A549 (cell line): ENCODE measurements at regions not wholly inside any gene's neighbourhood (a gene's known extent, or its start where the extent isn't known, plus 50 kb on each side); places are given as distances from the start of the nearest gene placed in this dataset.

ENCODE experiments used
- ATAC-seq, 2 experiments: fragments of 200-7000 bp in 1 of 2; fragments of >200 bp in 1 of 2; cut with Nextera tagmentation in 1 of 2; cut with Tn5 transposase in 1 of 2; 3 replicates each; pipeline versions ENCODE4 v1.8.0 to v1.9.1; 2018 to 2020; ENCODE audit warnings: mild to moderate bottlenecking in 1 of 2, moderate library complexity in 1 of 2
- CTCF ChIA-PET: fragments of 300-600 bp; sonication (Branson Sonifier 250); formaldehyde crosslinking; extraction: SDS; loops from one replicate; lab custom pipeline; 2021; ENCODE audit warnings: antibody characterized with exemption, inconsistent platforms; lab: Yijun Ruan, JAX
- POLR2A ChIA-PET: fragments of 350-600 bp; formaldehyde crosslinking; extraction: SDS; loops from one replicate; lab custom pipeline; 2021; ENCODE audit warnings: antibody characterized with exemption, inconsistent platforms; lab: Yijun Ruan, JAX
- DNase-seq, 2 experiments: peaks; one replicate each; pipeline versions ENCODE4 v3.0.0 to v3.0.0-alpha.2; 2011 to 2016; ENCODE audit warnings: low read depth in 1 of 2, low spot score in 1 of 2
- FAIRE-seq: peaks from 2 replicates; lab custom pipeline; 2011; peaks lifted over from hg19 to GRCh38; lab: Jason Lieb, UNC
- H3K27ac ChIP-seq, 2 experiments: fragments of >200 bp; sonication (Bioruptor Twin); formaldehyde crosslinking; 3 replicates each; pipeline ENCODE4 v1.5.1; 2016 to 2017
- H3K4me1 ChIP-seq: fragments of >200 bp; sonication (Bioruptor Twin); formaldehyde crosslinking; 3 replicates; pipeline ENCODE4 v1.6.1; 2016
- H3K4me2 ChIP-seq: fragments of >200 bp; sonication (Bioruptor Twin); formaldehyde crosslinking; 3 replicates; pipeline ENCODE4 v1.6.1; 2016
- H3K4me3 ChIP-seq: fragments of >200 bp; sonication (Bioruptor Twin); formaldehyde crosslinking; 3 replicates; pipeline ENCODE4 v1.5.1; 2016
- H3K9me3 ChIP-seq: fragments of >200 bp; sonication (Bioruptor Twin); formaldehyde crosslinking; 3 replicates; pipeline ENCODE4 v1.6.1; 2016
- CBX8 ChIP-seq: fragments of 200-600 bp; sonication (generic); IDR thresholded peaks from 2 replicates; pipeline ENCODE4 v1.6.1; 2016
- CEBPB ChIP-seq, 2 experiments: fragments of >200 bp in 1 of 2; sonication (Bioruptor Twin) in 1 of 2; formaldehyde crosslinking in 1 of 2; IDR thresholded peaks; 2 replicates each; pipeline ENCODE4 v1.6.1; 2012 to 2016
- EP300 ChIP-seq, 2 experiments: fragments of >200 bp; sonication (Bioruptor Twin); formaldehyde crosslinking; IDR thresholded peaks; 2 replicates in 1 of 2; 3 replicates in 1 of 2; pipeline ENCODE4 v1.6.1; 2016 to 2017
- FOSB ChIP-seq: fragments of 250-450 bp; sonication (Bioruptor Pico); IDR thresholded peaks from 2 replicates; pipeline ENCODE4 v1.5.0; 2020; ENCODE audit warnings: mild to moderate bottlenecking, moderate library complexity
- FOSL2 ChIP-seq, 2 experiments: fragments of 450-650 bp in 1 of 2; fragments of >200 bp in 1 of 2; sonication (Bioruptor Twin) in 1 of 2; formaldehyde crosslinking; IDR thresholded peaks; 2 replicates each; pipeline versions ENCODE4 v1.5.0 to v1.6.1; 2016 to 2020; ENCODE audit warnings: mild to moderate bottlenecking in 1 of 2, moderate library complexity in 1 of 2
- GATA3 ChIP-seq: IDR thresholded peaks from 2 replicates; pipeline ENCODE4 v1.6.1; 2012; ENCODE audit warnings: borderline replicate concordance
- KDM5A ChIP-seq: fragments of 200-600 bp; sonication (generic); IDR thresholded peaks from 2 replicates; pipeline ENCODE4 v1.6.1; 2016; ENCODE audit warnings: antibody characterized with exemption, mild to moderate bottlenecking
- MYC ChIP-seq: IDR thresholded peaks from 2 replicates; pipeline ENCODE4 v1.6.1; 2012; ENCODE audit warnings: mild to moderate bottlenecking, inconsistent platforms, low read length, improper control_type of control experiment, borderline replicate concordance
- NFE2L2 ChIP-seq: fragments of 150-350 bp; conservative IDR thresholded peaks from 2 replicates; pipeline ENCODE4 v1.6.1; 2014; ENCODE audit warnings: low read length
- NPAS2 ChIP-seq: fragments of 250-450 bp; sonication (Bioruptor Pico); IDR thresholded peaks from 2 replicates; pipeline ENCODE4 v1.8.0; 2022; ENCODE audit warnings: mild to moderate bottlenecking, moderate library complexity, borderline replicate concordance
- NR3C1 ChIP-seq: fragments of >200 bp; sonication (Bioruptor Twin); formaldehyde crosslinking; IDR thresholded peaks from 3 replicates; pipeline ENCODE4 v1.6.1; 2017
- POLR2A ChIP-seq: IDR thresholded peaks from 2 replicates; pipeline ENCODE4 v1.6.1; 2012; ENCODE audit warnings: mild to moderate bottlenecking, low read length
- RAD21 ChIP-seq, 2 experiments: fragments of >200 bp in 1 of 2; sonication (Bioruptor Twin) in 1 of 2; formaldehyde crosslinking in 1 of 2; IDR thresholded peaks in 1 of 2; conservative IDR thresholded peaks in 1 of 2; 2 replicates in 1 of 2; 3 replicates in 1 of 2; pipeline ENCODE4 v1.6.1; 2012 to 2018; ENCODE audit warnings: inconsistent platforms in 1 of 2
- RCOR1 ChIP-seq: fragments of 150-350 bp; IDR thresholded peaks from 2 replicates; pipeline ENCODE4 v1.6.1; 2014; ENCODE audit warnings: antibody characterized with exemption, low read length, low read depth
- RNF2 ChIP-seq: fragments of 200-600 bp; sonication (generic); IDR thresholded peaks from 2 replicates; pipeline ENCODE4 v1.6.1; 2016; ENCODE audit warnings: low read depth, mild to moderate bottlenecking, antibody characterized with exemption, moderate library complexity, borderline replicate concordance
- TFCP2L1 ChIP-seq: fragments of 250-450 bp; sonication (Bioruptor Pico); IDR thresholded peaks from 2 replicates; pipeline ENCODE4 v1.5.0; 2021; ENCODE audit warnings: mild to moderate bottlenecking
- TP53 ChIP-seq: fragments of 250-450 bp; sonication (Bioruptor Pico); IDR thresholded peaks from 2 replicates; pipeline ENCODE4 v1.5.0; 2021; ENCODE audit warnings: mild to moderate bottlenecking, moderate library complexity
- ZNF302 ChIP-seq: fragments of 250-450 bp; sonication (Bioruptor Pico); IDR thresholded peaks from 2 replicates; pipeline ENCODE4 v1.9.0; 2021; ENCODE audit warnings: inconsistent platforms, mild to moderate bottlenecking, moderate library complexity
- WGBS: methylation state at CpG from one replicate; pipeline ENCODE4 v1.1.6; 2017; ENCODE audit errors: missing lambda C conversion rate; 5-methylcytosine and 5-hydroxymethylcytosine counted together
- TF ChIP-seq, protein P1 (sequence below): IDR thresholded peaks from 2 replicates; pipeline ENCODE4 v1.6.1; 2012; ENCODE audit warnings: low read depth, borderline replicate concordance
- TF ChIP-seq, protein P2 (sequence below): fragments of 250-450 bp; sonication (Bioruptor Pico); IDR thresholded peaks from 2 replicates; pipeline ENCODE4 v1.5.0; 2020; ENCODE audit warnings: low read depth, mild to moderate bottlenecking, moderate library complexity
- TF ChIP-seq, protein P3 (sequence below): IDR thresholded peaks from 2 replicates; pipeline ENCODE4 v1.6.1; 2012
- TF ChIP-seq, protein P4 (sequence below): fragments of 450-650 bp; IDR thresholded peaks from 2 replicates; pipeline ENCODE4 v1.6.1; 2014; ENCODE audit warnings: antibody characterized with exemption

- FAIRE-seq (no peak), DNase-seq (no peak), ATAC-seq (no peak)
- no peak overlapping the region for H3K4me3 ChIP-seq
- no peak for TF ChIP-seq FOSL2 (IDR thresholded peaks at IDR 0.05)
- TF ChIP-seq FOSL2 (CRISPR knock-in tag; IDR thresholded peaks at IDR 0.05): no peak
- no peak for TF ChIP-seq TFCP2L1 (CRISPR knock-in tag)
- no peak for TF ChIP-seq NFE2L2
- TF ChIP-seq TP53 (CRISPR knock-in tag): no peak
- no peak for TF ChIP-seq NPAS2 (CRISPR knock-in tag)
- no peaks in the 10 kb centered on the region for H3K9me3 ChIP-seq
- CTCF ChIA-PET: no interaction called here
- no peaks in the 10 kb centered on the region for H3K4me1 ChIP-seq
- H3K27ac ChIP-seq: no peak overlapping the region
- H3K4me2 ChIP-seq: no peak overlapping the region
- POLR2A ChIA-PET: no interaction called here
- WGBS: 2% methylated on average over 3 of the region's 3 CpGs
These were observed 1080.1 kb downstream of the REEP3 start for GRCh38 chr10:64601298-64601697.

- 3% methylated on average over 3 of the region's 3 CpGs for WGBS
- POLR2A ChIA-PET: no interaction called here
- Histone ChIP-seq H3K4me1 (no peaks in the 10 kb centered on the region), H3K9me3 (no peaks in the 10 kb centered on the region)
- FAIRE-seq: no peak
- ATAC-seq: no peak
- no peak for DNase-seq
- no peak for TF ChIP-seq ZNF302 (CRISPR knock-in tag)
- TF ChIP-seq KDM5A: no peak
- no peak for TF ChIP-seq CEBPB (IDR thresholded peaks at IDR 0.05)
- TF ChIP-seq RAD21 (conservative IDR thresholded peaks at IDR 0.05 in 1 of 2, IDR thresholded peaks at IDR 0.05 in 1 of 2): no peak
- no peak for TF ChIP-seq EP300 (IDR thresholded peaks at IDR 0.05)
- TF ChIP-seq, all 56 proteins: peak for 0
- no peak overlapping the region for H3K4me2 ChIP-seq
- no peak overlapping the region for H3K4me3 ChIP-seq
- CTCF ChIA-PET: interaction anchor here (1.0 kb wide), 1 partner anchor 10 kb away, joined by 3 read pairs; no protein-coding TSS in a partner anchor
- no peak overlapping the region for H3K27ac ChIP-seq
These were observed 1095.9 kb downstream of the REEP3 start for GRCh38 chr10:64617085-64617484.

DNA sequence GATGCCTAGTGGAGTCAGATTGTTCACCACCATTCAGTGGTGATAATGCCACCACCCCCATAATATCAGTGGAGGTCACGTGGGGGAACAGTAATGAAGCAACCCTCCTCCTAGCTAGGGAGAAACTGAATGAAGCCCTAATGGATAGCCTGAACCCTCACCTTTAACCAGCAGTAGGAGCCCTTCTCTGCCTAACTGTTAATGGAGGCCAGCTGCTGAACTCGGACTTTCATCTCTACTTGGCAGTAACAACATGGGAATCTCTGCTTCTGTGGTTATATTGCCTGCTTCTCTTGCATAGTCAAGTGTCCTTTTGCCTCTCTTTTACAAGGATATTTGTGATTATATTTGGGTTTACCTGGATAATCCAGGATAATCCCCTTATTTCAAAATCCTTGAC is 1097.9 kb downstream of the REEP3 start:
- TF ChIP-seq RCOR1 (no peak), FOSB (CRISPR knock-in tag) (no peak), GATA3 (no peak), POLR2A (no peak), CEBPB (IDR thresholded peaks at IDR 0.05) (no peak), CBX8 (no peak), ZNF302 (CRISPR knock-in tag) (no peak), RNF2 (no peak), TP53 (CRISPR knock-in tag) (no peak), NR3C1 (no peak), MYC (no peak)
- TF ChIP-seq, protein P1, sequence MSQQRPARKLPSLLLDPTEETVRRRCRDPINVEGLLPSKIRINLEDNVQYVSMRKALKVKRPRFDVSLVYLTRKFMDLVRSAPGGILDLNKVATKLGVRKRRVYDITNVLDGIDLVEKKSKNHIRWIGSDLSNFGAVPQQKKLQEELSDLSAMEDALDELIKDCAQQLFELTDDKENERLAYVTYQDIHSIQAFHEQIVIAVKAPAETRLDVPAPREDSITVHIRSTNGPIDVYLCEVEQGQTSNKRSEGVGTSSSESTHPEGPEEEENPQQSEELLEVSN: no peak
- TF ChIP-seq, protein P2, sequence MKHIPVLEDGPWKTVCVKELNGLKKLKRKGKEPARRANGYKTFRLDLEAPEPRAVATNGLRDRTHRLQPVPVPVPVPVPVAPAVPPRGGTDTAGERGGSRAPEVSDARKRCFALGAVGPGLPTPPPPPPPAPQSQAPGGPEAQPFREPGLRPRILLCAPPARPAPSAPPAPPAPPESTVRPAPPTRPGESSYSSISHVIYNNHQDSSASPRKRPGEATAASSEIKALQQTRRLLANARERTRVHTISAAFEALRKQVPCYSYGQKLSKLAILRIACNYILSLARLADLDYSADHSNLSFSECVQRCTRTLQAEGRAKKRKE (CRISPR knock-in tag): no peak
- TF ChIP-seq, protein P3, sequence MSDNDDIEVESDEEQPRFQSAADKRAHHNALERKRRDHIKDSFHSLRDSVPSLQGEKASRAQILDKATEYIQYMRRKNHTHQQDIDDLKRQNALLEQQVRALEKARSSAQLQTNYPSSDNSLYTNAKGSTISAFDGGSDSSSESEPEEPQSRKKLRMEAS: no peak
- TF ChIP-seq, protein P4, sequence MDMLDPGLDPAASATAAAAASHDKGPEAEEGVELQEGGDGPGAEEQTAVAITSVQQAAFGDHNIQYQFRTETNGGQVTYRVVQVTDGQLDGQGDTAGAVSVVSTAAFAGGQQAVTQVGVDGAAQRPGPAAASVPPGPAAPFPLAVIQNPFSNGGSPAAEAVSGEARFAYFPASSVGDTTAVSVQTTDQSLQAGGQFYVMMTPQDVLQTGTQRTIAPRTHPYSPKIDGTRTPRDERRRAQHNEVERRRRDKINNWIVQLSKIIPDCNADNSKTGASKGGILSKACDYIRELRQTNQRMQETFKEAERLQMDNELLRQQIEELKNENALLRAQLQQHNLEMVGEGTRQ: no peak
- CTCF ChIA-PET: no interaction called here
- no peak overlapping the region for H3K27ac ChIP-seq
- POLR2A ChIA-PET: no interaction called here
- no peak for DNase-seq
- no peaks in the 10 kb centered on the region for H3K9me3 ChIP-seq
- no peak overlapping the region for H3K4me2 ChIP-seq
- WGBS: 0% methylated on average over 2 of the region's 2 CpGs
- no peak overlapping the region for H3K4me3 ChIP-seq
- ATAC-seq: no peak
- no peak for FAIRE-seq
- H3K4me1 ChIP-seq: no peaks in the 10 kb centered on the region
